PC-9 (cell line): ENCODE measurements at regions not wholly inside any gene's neighbourhood (a gene's known extent, or its start where the extent isn't known, plus 50 kb on each side); places are given as distances from the start of the nearest gene placed in this dataset.

Source experiments
- CTCF ChIP-seq: fragments of 200-600 bp; sonication (generic); conservative IDR thresholded peaks from 2 replicates; pipeline ENCODE4 v1.6.1; 2017; ENCODE audit warnings: mixed run types, antibody characterized with exemption, mild to moderate bottlenecking, moderate library complexity
- EZH2 ChIP-seq: fragments of 200-600 bp; sonication (generic); IDR thresholded peaks from 2 replicates; pipeline ENCODE4 v1.8.0; 2017; ENCODE audit warnings: antibody characterized with exemption, low read depth

DNA sequence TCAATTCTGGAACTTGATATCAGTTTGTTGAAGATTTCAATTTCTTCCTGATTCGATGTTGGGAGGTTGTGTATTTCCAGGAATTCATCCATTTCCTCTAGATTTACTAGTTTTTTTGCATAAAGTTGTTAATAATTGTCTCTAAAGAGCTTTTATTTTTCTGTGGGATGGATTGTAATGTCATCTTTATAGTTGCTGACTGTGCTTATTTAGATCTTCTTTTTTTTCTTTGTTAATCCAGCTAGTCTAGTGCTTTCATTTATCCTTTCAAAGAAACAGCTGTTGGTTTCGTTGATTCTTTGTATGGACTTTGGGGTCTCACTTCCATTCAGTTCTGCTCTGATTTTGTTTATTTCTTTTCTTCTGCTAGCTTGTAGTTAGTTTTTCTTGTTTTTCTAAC lies 302.0 kb upstream of the DMAC1 start:
- no peak for TF ChIP-seq EZH2
- TF ChIP-seq CTCF, result no peak
